OCI-LY7 (cell line): ENCODE measurements at regions not wholly inside any gene's neighbourhood (a gene's known extent, or its start where the extent isn't known, plus 50 kb on each side); places are given as distances from the start of the nearest gene placed in this dataset.
"Not testable (repeated sequence)": the region's sequence is repeated elsewhere in the genome, so short reads cannot be mapped to it uniquely, and the experiment has no call there.

Experiments used
- BruUV-seq: library from RNA; stranded (reverse); fragments of 400-500 nt; replicated peaks from 2 replicates; lab custom pipeline; 2021; lab: Mats Ljungman, UMichigan
- CTCF ChIA-PET: fragments of 300-600 bp; sonication (Branson Sonifier 250); formaldehyde crosslinking; loops from one replicate; lab custom pipeline; 2022; ENCODE audit warnings: antibody characterized with exemption; ENCODE audit not compliant: unreplicated experiment; lab: Charles Lee
- POLR2A ChIA-PET: fragments of 300-600 bp; sonication (Branson Sonifier 250); formaldehyde crosslinking; loops from one replicate; lab custom pipeline; 2022; ENCODE audit warnings: antibody characterized with exemption; lab: Charles Lee
- DNase-seq: peaks from one replicate; pipeline ENCODE4 v3.0.0-alpha.2; 2015; ENCODE audit warnings: low spot score
- H2AFZ ChIP-seq: fragments of 200-600 bp; sonication (generic), shearing (Covaris generic); 2 replicates; pipeline ENCODE4 v1.6.1; 2014; ENCODE audit warnings: mild to moderate bottlenecking, antibody characterized with exemption, low read length, moderate library complexity
- H3K27ac ChIP-seq: fragments of 200-600 bp; sonication (generic); 2 replicates; pipeline ENCODE4 v1.5.1; 2014; ENCODE audit warnings: mixed run types, low read depth, mild to moderate bottlenecking, moderate library complexity, low read length, inconsistent platforms; ENCODE audit not compliant: poor library complexity, severe bottlenecking
- H3K36me3 ChIP-seq: fragments of 200-600 bp; sonication (generic); 2 replicates; pipeline ENCODE4 v1.6.1; 2014; ENCODE audit warnings: mild to moderate bottlenecking, antibody characterized with exemption, low read length, moderate library complexity, mixed read lengths; ENCODE audit not compliant: insufficient read depth
- H3K4me1 ChIP-seq: fragments of 200-600 bp; sonication (generic); 2 replicates; pipeline ENCODE4 v1.5.1; 2014; ENCODE audit warnings: mild to moderate bottlenecking, low read length; ENCODE audit not compliant: insufficient read depth, poor library complexity, severe bottlenecking
- H3K4me2 ChIP-seq: fragments of 200-600 bp; sonication (generic); 2 replicates; pipeline ENCODE4 v1.6.1; 2014; ENCODE audit warnings: mild to moderate bottlenecking, low read length
- H3K4me3 ChIP-seq: fragments of 200-600 bp; sonication (generic); 2 replicates; pipeline ENCODE4 v1.5.1; 2014; ENCODE audit warnings: mild to moderate bottlenecking, low read depth, low read length; ENCODE audit not compliant: poor library complexity, severe bottlenecking
- H3K79me2 ChIP-seq: fragments of 200-600 bp; sonication (generic); 2 replicates; pipeline ENCODE4 v1.6.1; 2016; ENCODE audit warnings: low read depth, mild to moderate bottlenecking, low read length, moderate library complexity, mixed read lengths; ENCODE audit not compliant: insufficient read depth
- H3K9me2 ChIP-seq: fragments of 200-600 bp; sonication (generic); 2 replicates; pipeline ENCODE4 v1.6.1; 2016; ENCODE audit warnings: mild to moderate bottlenecking, low read length, mixed read lengths; ENCODE audit not compliant: insufficient read depth
- H3K9me3 ChIP-seq: fragments of 200-600 bp; sonication (generic); 2 replicates; pipeline ENCODE4 v1.6.1; 2014; ENCODE audit warnings: mild to moderate bottlenecking, mixed run types, low read length, mixed read lengths
- H4K20me1 ChIP-seq: fragments of 200-600 bp; sonication (generic); 2 replicates; pipeline ENCODE4 v1.6.1; 2014; ENCODE audit warnings: mild to moderate bottlenecking, antibody characterized with exemption, low read length, moderate library complexity, mixed read lengths; ENCODE audit not compliant: insufficient read depth
- EZH2phosphoT487 ChIP-seq: fragments of 200-600 bp; sonication (generic); IDR thresholded peaks from 2 replicates; pipeline ENCODE4 v1.6.1; 2018; ENCODE audit warnings: low read depth, borderline replicate concordance, mild to moderate bottlenecking, mixed run types, antibody characterized with exemption, low read length, moderate library complexity, mixed read lengths
- intact Hi-C: fragments of 100-400 bp; cut with micrococcal nuclease; formaldehyde crosslinking; loops from one replicate; pipeline ENCODE4 v1.10.0; 2022; ENCODE audit not compliant: unreplicated experiment
- TF ChIP-seq, protein P1 (sequence below): fragments of 200-600 bp; sonication (generic); conservative IDR thresholded peaks from 2 replicates; pipeline ENCODE4 v1.5.1; 2014; ENCODE audit warnings: mild to moderate bottlenecking, antibody characterized with exemption, low read length, moderate library complexity, mixed read lengths

DNA sequence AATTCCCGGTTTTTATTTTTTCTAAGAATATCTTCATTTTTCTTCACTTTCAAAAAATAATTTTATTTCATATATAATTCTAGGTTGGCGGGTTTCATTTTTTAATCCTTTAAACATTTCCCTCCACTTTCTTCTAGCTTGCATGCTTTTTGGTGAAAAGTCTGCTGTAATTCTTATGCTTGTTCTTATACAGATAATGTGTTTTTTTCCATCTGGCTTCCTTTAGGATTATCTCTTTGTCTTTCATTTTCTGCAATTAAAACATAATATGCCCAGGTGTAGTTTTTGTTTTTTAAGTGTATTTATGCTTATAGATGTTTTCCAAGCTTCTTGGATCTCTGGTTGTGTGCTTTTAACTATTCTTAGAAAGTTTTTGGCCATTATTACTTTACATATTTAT is 341.3 kb upstream of the SEMA3C start:
- ChIA-PET CTCF (no interaction called here), POLR2A (no interaction called here)
- no peaks in the 10 kb centered on the region for H3K9me3 ChIP-seq
- H3K4me3 ChIP-seq: no peak overlapping the region
- no peaks in the 10 kb centered on the region for H3K36me3 ChIP-seq
- no peak for DNase-seq
- intact Hi-C loops: no loop called here
- H3K4me1 ChIP-seq: no peaks in the 10 kb centered on the region
- no peaks in the 10 kb centered on the region for H3K9me2 ChIP-seq
- H4K20me1 ChIP-seq: no peaks in the 10 kb centered on the region
- no peak overlapping the region for H3K4me2 ChIP-seq
- no peak overlapping the region for H2AFZ ChIP-seq
- no peaks in the 10 kb centered on the region for H3K79me2 ChIP-seq
- no peak overlapping the region for H3K27ac ChIP-seq
- TF ChIP-seq EZH2phosphoT487: no peak
- TF ChIP-seq, protein P1, sequence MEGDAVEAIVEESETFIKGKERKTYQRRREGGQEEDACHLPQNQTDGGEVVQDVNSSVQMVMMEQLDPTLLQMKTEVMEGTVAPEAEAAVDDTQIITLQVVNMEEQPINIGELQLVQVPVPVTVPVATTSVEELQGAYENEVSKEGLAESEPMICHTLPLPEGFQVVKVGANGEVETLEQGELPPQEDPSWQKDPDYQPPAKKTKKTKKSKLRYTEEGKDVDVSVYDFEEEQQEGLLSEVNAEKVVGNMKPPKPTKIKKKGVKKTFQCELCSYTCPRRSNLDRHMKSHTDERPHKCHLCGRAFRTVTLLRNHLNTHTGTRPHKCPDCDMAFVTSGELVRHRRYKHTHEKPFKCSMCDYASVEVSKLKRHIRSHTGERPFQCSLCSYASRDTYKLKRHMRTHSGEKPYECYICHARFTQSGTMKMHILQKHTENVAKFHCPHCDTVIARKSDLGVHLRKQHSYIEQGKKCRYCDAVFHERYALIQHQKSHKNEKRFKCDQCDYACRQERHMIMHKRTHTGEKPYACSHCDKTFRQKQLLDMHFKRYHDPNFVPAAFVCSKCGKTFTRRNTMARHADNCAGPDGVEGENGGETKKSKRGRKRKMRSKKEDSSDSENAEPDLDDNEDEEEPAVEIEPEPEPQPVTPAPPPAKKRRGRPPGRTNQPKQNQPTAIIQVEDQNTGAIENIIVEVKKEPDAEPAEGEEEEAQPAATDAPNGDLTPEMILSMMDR: no peak
- BruUV-seq: no TSS peak

DNA sequence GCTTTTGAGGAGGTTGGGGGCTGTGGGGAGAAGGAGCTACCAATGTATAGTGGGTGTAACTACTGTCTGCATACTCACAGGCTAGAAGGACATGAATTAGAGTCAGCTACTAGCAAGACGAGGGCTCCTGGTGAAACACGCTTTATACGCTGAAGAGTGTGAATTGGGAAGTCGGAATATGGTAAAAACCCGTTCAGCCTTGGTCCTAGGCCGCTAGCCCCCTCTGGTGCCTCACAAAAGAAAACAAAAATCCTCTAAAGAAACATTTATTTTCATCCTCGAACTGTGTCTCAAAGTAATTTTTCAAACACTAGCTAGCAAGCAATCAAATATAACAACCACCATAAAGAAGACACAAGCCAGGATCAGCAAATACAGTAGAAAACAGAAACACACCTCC is 338.1 kb upstream of the SEMA3C start:
- H3K27ac ChIP-seq: no peak overlapping the region
- H3K9me2 ChIP-seq: no peaks in the 10 kb centered on the region
- no peak overlapping the region for H2AFZ ChIP-seq
- POLR2A ChIA-PET: interaction anchor here (0.6 kb wide), 1 partner anchor 766 kb away, joined by 4 read pairs; no protein-coding TSS in a partner anchor
- no peaks in the 10 kb centered on the region for H3K79me2 ChIP-seq
- H4K20me1 ChIP-seq: no peaks in the 10 kb centered on the region
- BruUV-seq: no TSS peak
- H3K4me2 ChIP-seq: no peak overlapping the region
- DNase-seq: no peak
- no peaks in the 10 kb centered on the region for H3K36me3 ChIP-seq
- H3K9me3 ChIP-seq: no peaks in the 10 kb centered on the region
- H3K4me3 ChIP-seq: no peak overlapping the region
- intact Hi-C loops: no loop called here
- CTCF ChIA-PET: no interaction called here
- TF ChIP-seq, protein P1: no peak
- TF ChIP-seq EZH2phosphoT487: no peak
- no peaks in the 10 kb centered on the region for H3K4me1 ChIP-seq

DNA sequence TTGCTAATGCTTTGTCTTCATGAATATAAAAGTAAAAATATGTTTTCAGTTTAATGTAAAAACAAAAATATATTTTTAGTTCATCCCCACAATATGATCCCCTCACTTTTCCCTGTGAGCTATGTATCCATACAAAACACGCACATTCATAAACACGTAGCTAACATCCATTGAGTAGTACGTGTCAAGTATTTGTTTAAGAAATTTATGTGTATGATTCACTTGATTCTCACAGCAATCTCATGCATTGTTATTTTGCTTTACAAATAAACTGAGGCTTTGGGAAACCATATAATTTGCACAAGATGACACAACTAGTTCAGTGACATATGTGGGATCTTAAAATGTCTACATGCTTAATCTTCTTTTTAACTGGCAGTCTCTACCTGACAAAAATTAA is 329.6 kb upstream of the SEMA3C start:
- BruUV-seq: no TSS peak
- no peaks in the 10 kb centered on the region for H3K9me3 ChIP-seq
- no peak overlapping the region for H3K4me3 ChIP-seq
- no peaks in the 10 kb centered on the region for H3K36me3 ChIP-seq
- no peaks in the 10 kb centered on the region for H3K79me2 ChIP-seq
- ChIA-PET POLR2A (interaction anchor here (0.9 kb wide), 1 partner anchor 72 kb away, joined by 3 read pairs; no protein-coding TSS in a partner anchor), CTCF (no interaction called here)
- H4K20me1 ChIP-seq: no peaks in the 10 kb centered on the region
- no peaks in the 10 kb centered on the region for H3K4me1 ChIP-seq
- H2AFZ ChIP-seq: no peak overlapping the region
- intact Hi-C loops: no loop called here
- no peak for DNase-seq
- H3K27ac ChIP-seq: no peak overlapping the region
- H3K4me2 ChIP-seq: no peak overlapping the region
- no peaks in the 10 kb centered on the region for H3K9me2 ChIP-seq
- TF ChIP-seq, protein P1: no peak
- TF ChIP-seq EZH2phosphoT487: no peak

DNA sequence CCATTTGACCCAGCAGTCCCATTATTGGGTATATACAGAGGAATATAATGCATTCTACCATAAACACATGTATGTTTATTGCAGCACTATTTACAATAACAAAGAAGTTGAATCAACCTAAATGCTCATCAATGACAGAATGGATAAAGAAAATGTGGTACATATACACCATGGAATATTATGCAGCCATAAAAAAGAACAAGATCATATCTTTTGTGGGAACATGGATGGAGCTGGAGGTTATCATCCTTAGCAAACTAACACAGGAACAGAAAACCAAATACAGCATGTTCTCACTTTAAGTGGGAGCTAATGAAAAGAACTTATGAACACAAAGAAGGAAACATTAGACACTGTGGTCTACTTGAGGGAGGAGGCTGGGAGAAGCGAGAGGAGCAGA is 328.5 kb upstream of the SEMA3C start:
- H3K4me1 ChIP-seq, H3K9me3 ChIP-seq, H3K4me2 ChIP-seq, DNase-seq, H3K4me3 ChIP-seq, CTCF ChIA-PET, BruUV-seq, H4K20me1 ChIP-seq, H3K36me3 ChIP-seq, H3K79me2 ChIP-seq, intact Hi-C loops, H3K27ac ChIP-seq, H2AFZ ChIP-seq, H3K9me2 ChIP-seq: not testable (repeated sequence)
- POLR2A ChIA-PET: interaction anchor here (0.6 to 0.9 kb wide), 2 partner anchors 73 to 92 kb away, joined by 3 read pairs; no protein-coding TSS in a partner anchor
